ENCODE measurements at regions not wholly inside any gene's neighbourhood (a gene's known extent, or its start where the extent isn't known, plus 50 kb on each side); places are given as distances from the start of the nearest gene placed in this dataset.

GRCh38 chr6:97535800-97536199 lies 252.8 kb upstream of the MMS22L start:
- no peak overlapping the region for H3K4me3 ChIP-seq (ENCODE audit: low read length)
- no peak for DNase-seq (ENCODE audit: low read depth, low spot score)

GRCh38 chr6:97548354-97548753 lies 265.3 kb upstream of the MMS22L start:
- DNase-seq (ENCODE audit: low read depth, low spot score): no peak
- no peak overlapping the region for H3K4me3 ChIP-seq (ENCODE audit: low read length)

GRCh38 chr6:97557355-97557754 lies 274.3 kb upstream of the MMS22L start:
- DNase-seq (ENCODE audit: low read depth, low spot score): no peak
- no peak overlapping the region for H3K4me3 ChIP-seq (ENCODE audit: low read length)

- DNase-seq (ENCODE audit: low read depth, low spot score): no peak
- no peak overlapping the region for H3K4me3 ChIP-seq (ENCODE audit: low read length)
These were observed 280.5 kb upstream of the MMS22L start for GRCh38 chr6:97563529-97563928.

- DNase-seq (ENCODE audit: low read depth, low spot score): no peak
- H3K4me3 ChIP-seq (ENCODE audit: low read length): no peak overlapping the region
These were observed 289.9 kb upstream of the MMS22L start for GRCh38 chr6:97572943-97573342.

- H3K4me3 ChIP-seq (ENCODE audit: low read length): no peak overlapping the region
- no peak for DNase-seq (ENCODE audit: low read depth, low spot score)
These were observed 303.3 kb upstream of the MMS22L start for GRCh38 chr6:97586344-97586743.

GRCh38 chr6:97591955-97592354 lies 308.9 kb upstream of the MMS22L start:
- DNase-seq (ENCODE audit: low read depth, low spot score): no peak
- no peak overlapping the region for H3K4me3 ChIP-seq (ENCODE audit: low read length)

- DNase-seq (ENCODE audit: low read depth, low spot score): no peak
- H3K4me3 ChIP-seq (ENCODE audit: low read length): no peak overlapping the region
These were observed 311.8 kb upstream of the MMS22L start for GRCh38 chr6:97594844-97595243.

- DNase-seq (ENCODE audit: low read depth, low spot score): no peak
- H3K4me3 ChIP-seq (ENCODE audit: low read length): no peak overlapping the region
These were observed 338.1 kb upstream of the MMS22L start for GRCh38 chr6:97621111-97621510.

- DNase-seq (ENCODE audit: low read depth, low spot score): no peak
- no peak overlapping the region for H3K4me3 ChIP-seq (ENCODE audit: low read length)
These were observed 343.8 kb upstream of the MMS22L start for GRCh38 chr6:97626671-97627441.

GRCh38 chr6:97629180-97629579 lies 346.2 kb upstream of the MMS22L start:
- no peak for DNase-seq (ENCODE audit: low read depth, low spot score)
- H3K4me3 ChIP-seq (ENCODE audit: low read length): no peak overlapping the region

- DNase-seq (ENCODE audit: low read depth, low spot score): no peak
- no peak overlapping the region for H3K4me3 ChIP-seq (ENCODE audit: low read length)
These were observed 347.6 kb upstream of the MMS22L start for GRCh38 chr6:97630604-97631003.

- no peak overlapping the region for H3K4me3 ChIP-seq (ENCODE audit: low read length)
- no peak for DNase-seq (ENCODE audit: low read depth, low spot score)
These were observed 349.3 kb upstream of the MMS22L start for GRCh38 chr6:97632341-97632740.

GRCh38 chr6:97639702-97640101 lies 356.7 kb upstream of the MMS22L start:
- no peak for DNase-seq (ENCODE audit: low read depth, low spot score)

GRCh38 chr6:97644353-97644752 lies 361.3 kb upstream of the MMS22L start:
- DNase-seq (ENCODE audit: low read depth, low spot score): no peak
- no peak overlapping the region for H3K4me3 ChIP-seq (ENCODE audit: low read length)

More at GRCh38 chr6:97639702-97640101, 356.7 kb upstream of the MMS22L start:
- no peak overlapping the region for H3K4me3 ChIP-seq (ENCODE audit: low read length)

- DNase-seq (ENCODE audit: low read depth, low spot score): no peak
- H3K4me3 ChIP-seq (ENCODE audit: low read length): no peak overlapping the region
These were observed 362.7 kb upstream of the MMS22L start for GRCh38 chr6:97645757-97646156.

GRCh38 chr6:97653076-97653475 lies 370.1 kb upstream of the MMS22L start:
- no peak for DNase-seq (ENCODE audit: low read depth, low spot score)
- no peak overlapping the region for H3K4me3 ChIP-seq (ENCODE audit: low read length)

- DNase-seq (ENCODE audit: low read depth, low spot score): no peak
- no peak overlapping the region for H3K4me3 ChIP-seq (ENCODE audit: low read length)
These were observed 370.5 kb upstream of the MMS22L start for GRCh38 chr6:97653517-97653916.

GRCh38 chr6:97654674-97655073 lies 371.7 kb upstream of the MMS22L start:
- DNase-seq (ENCODE audit: low read depth, low spot score): no peak
- no peak overlapping the region for H3K4me3 ChIP-seq (ENCODE audit: low read length)

GRCh38 chr6:97656236-97656635 lies 373.2 kb upstream of the MMS22L start:
- DNase-seq (ENCODE audit: low read depth, low spot score): no peak

GRCh38 chr6:97656706-97657350 lies 373.8 kb upstream of the MMS22L start:
- H3K4me3 ChIP-seq (ENCODE audit: low read length): no peak overlapping the region
- DNase-seq (ENCODE audit: low read depth, low spot score): no peak

More at GRCh38 chr6:97656236-97656635, 373.2 kb upstream of the MMS22L start:
- H3K4me3 ChIP-seq (ENCODE audit: low read length): no peak overlapping the region

Measured in Jurkat, Clone E6-1 (cell line).